GM23248 (cell line): ENCODE measurements at regions not wholly inside any gene's neighbourhood (a gene's known extent, or its start where the extent isn't known, plus 50 kb on each side); places are given as distances from the start of the nearest gene placed in this dataset.

Experiments used
- DNase-seq: peaks from one replicate; pipeline ENCODE4 v3.0.0-alpha.2; 2015
- H2AFZ ChIP-seq: fragments of 200-600 bp; sonication (generic); 2 replicates; pipeline ENCODE4 v1.6.1; 2016; ENCODE audit warnings: antibody characterized with exemption
- H3F3A ChIP-seq: fragments of 200-600 bp; sonication (generic); 2 replicates; pipeline ENCODE4 v1.6.1; 2016; ENCODE audit warnings: mild to moderate bottlenecking, antibody characterized with exemption, mixed run types; ENCODE audit not compliant: insufficient read depth
- H3K27ac ChIP-seq: fragments of 200-600 bp; sonication (generic); 2 replicates; pipeline ENCODE4 v1.5.1; 2016; ENCODE audit warnings: mild to moderate bottlenecking
- H3K27me3 ChIP-seq: fragments of 200-600 bp; sonication (generic); replicated peaks from 2 replicates; pipeline ENCODE4 v1.6.1; 2016; ENCODE audit warnings: mild to moderate bottlenecking; ENCODE audit not compliant: insufficient read depth
- H3K36me3 ChIP-seq: fragments of 200-600 bp; sonication (generic); 2 replicates; pipeline ENCODE4 v1.6.1; 2016; ENCODE audit warnings: low read depth, mild to moderate bottlenecking
- H3K4me1 ChIP-seq: fragments of 200-600 bp; sonication (generic); 2 replicates; pipeline ENCODE4 v1.6.1; 2016; ENCODE audit warnings: mild to moderate bottlenecking; ENCODE audit not compliant: insufficient read depth
- H3K4me2 ChIP-seq: fragments of 200-600 bp; sonication (generic); one replicate; pipeline ENCODE4 v1.6.1; 2016; ENCODE audit warnings: mild to moderate bottlenecking; ENCODE audit not compliant: unreplicated experiment
- H3K4me3 ChIP-seq: fragments of 200-600 bp; sonication (generic); 2 replicates; pipeline ENCODE4 v1.5.1; 2016; ENCODE audit warnings: mild to moderate bottlenecking
- H3K79me2 ChIP-seq: fragments of 200-600 bp; sonication (generic); 2 replicates; pipeline ENCODE4 v1.6.1; 2016; ENCODE audit warnings: mild to moderate bottlenecking; ENCODE audit not compliant: insufficient read depth
- H3K9ac ChIP-seq: fragments of 200-600 bp; sonication (generic); 2 replicates; pipeline ENCODE4 v1.6.1; 2016; ENCODE audit warnings: mild to moderate bottlenecking
- H3K9me2 ChIP-seq: fragments of 200-600 bp; sonication (generic); 2 replicates; pipeline ENCODE4 v1.6.1; 2016; ENCODE audit warnings: mixed run types, mild to moderate bottlenecking, moderate library complexity; ENCODE audit not compliant: insufficient read depth
- H3K9me3 ChIP-seq: fragments of 200-600 bp; sonication (generic); one replicate; pipeline ENCODE4 v1.6.1; 2017; ENCODE audit warnings: low read depth
- H4K20me1 ChIP-seq: fragments of 200-600 bp; sonication (generic); 2 replicates; pipeline ENCODE4 v1.6.0; 2016; ENCODE audit not compliant: insufficient read depth
- EZH2 ChIP-seq: fragments of 200-600 bp; sonication (generic); IDR thresholded peaks from 2 replicates; pipeline ENCODE4 v1.6.1; 2018; ENCODE audit warnings: antibody characterized with exemption, mild to moderate bottlenecking; ENCODE audit not compliant: insufficient read depth, poor library complexity, severe bottlenecking
- EZH2phosphoT487 ChIP-seq: fragments of 200-600 bp; sonication (generic); IDR thresholded peaks from 2 replicates; pipeline ENCODE4 v1.6.1; 2018; ENCODE audit warnings: antibody characterized with exemption, moderate library complexity, mild to moderate bottlenecking, low read depth; ENCODE audit not compliant: insufficient read depth
- WGBS, 2 experiments: methylation state at CpG; one replicate each; pipeline ENCODE4 v1.1.6; 2015 to 2017; ENCODE audit warnings: low lambda C conversion rate in 2 of 2, low coverage in 1 of 2; ENCODE audit errors: missing lambda C conversion rate in 2 of 2; 5-methylcytosine and 5-hydroxymethylcytosine counted together
- in situ Hi-C: fragments of 300-500 bp; cut with MboI; formaldehyde crosslinking; loops from 2 replicates; pipeline ENCODE4 v1.15.0; 2020

DNA sequence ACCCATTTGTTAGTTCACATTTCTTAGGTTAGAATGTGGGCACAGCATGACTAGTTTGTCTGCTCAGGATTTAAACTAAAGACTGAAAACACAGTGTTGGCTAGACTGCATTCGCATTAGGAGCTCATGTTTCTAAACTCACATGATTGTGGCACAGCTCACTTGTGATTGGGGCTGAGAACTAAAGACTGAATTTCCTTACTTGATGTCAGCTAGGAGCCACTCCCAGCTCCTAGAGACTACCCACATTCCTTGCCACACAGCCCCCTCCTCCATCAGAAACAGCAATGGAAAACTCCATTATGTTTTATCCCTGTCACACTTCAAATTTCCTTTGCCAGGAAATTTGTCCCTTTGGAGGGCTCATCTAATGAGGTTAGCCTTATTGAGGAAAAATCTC lies 170.2 kb upstream of the NUDT6 start:
- TF ChIP-seq EZH2phosphoT487 (no peak), EZH2 (no peak)
- no peaks in the 10 kb centered on the region for H3K79me2 ChIP-seq
- H3F3A ChIP-seq, result no peaks in the 10 kb centered on the region
- 0 out of 2 replicates have a peak, but pooled peaks cover 3% of the 10 kb centered on the region for H3K36me3 ChIP-seq
- no peaks in the 10 kb centered on the region for H3K4me1 ChIP-seq
- WGBS, 2 experiments, result 84 to 97% methylated on average over 1 of the region's 1 CpG
- H3K27me3 ChIP-seq, result no peaks in the 10 kb centered on the region
- H3K9me2 ChIP-seq, result no peaks in the 10 kb centered on the region
- H3K4me2 ChIP-seq, result no peak overlapping the region
- no peaks in the 10 kb centered on the region for H4K20me1 ChIP-seq
- no peak overlapping the region for H3K27ac ChIP-seq
- no peak for DNase-seq
- H3K9me3 ChIP-seq, result no peaks in the 10 kb centered on the region
- in situ Hi-C loops, result loop anchor here (10.0 kb wide), 1 partner anchor 1172 kb away; no protein-coding TSS in a partner anchor
- no peak overlapping the region for H3K9ac ChIP-seq
- H3K4me3 ChIP-seq, result no peak overlapping the region
- no peak overlapping the region for H2AFZ ChIP-seq

GRCh38 chr4:123093236-123093635 lies 170.8 kb upstream of the NUDT6 start:
- H3K79me2 ChIP-seq, result no peaks in the 10 kb centered on the region
- no peaks in the 10 kb centered on the region for H3K9me3 ChIP-seq
- H3K9ac ChIP-seq, result no peak overlapping the region
- no peak for TF ChIP-seq EZH2phosphoT487
- TF ChIP-seq EZH2, result no peak
- H3K27me3 ChIP-seq, result no peaks in the 10 kb centered on the region
- in situ Hi-C loops, result loop anchor here (10.0 kb wide), 1 partner anchor 1172 kb away; no protein-coding TSS in a partner anchor
- DNase-seq, result no peak
- no peaks in the 10 kb centered on the region for H3F3A ChIP-seq
- H2AFZ ChIP-seq, result no peak overlapping the region
- H3K9me2 ChIP-seq, result no peaks in the 10 kb centered on the region
- H4K20me1 ChIP-seq, result no peaks in the 10 kb centered on the region
- WGBS, 2 experiments, result 69 to 77% methylated on average over 3 of the region's 3 CpGs
- H3K4me3 ChIP-seq, result no peak overlapping the region
- H3K4me2 ChIP-seq, result no peak overlapping the region
- no peak overlapping the region for H3K27ac ChIP-seq
- no peaks in the 10 kb centered on the region for H3K4me1 ChIP-seq
- H3K36me3 ChIP-seq, result 0 out of 2 replicates have a peak, but pooled peaks cover 3% of the 10 kb centered on the region

- Histone ChIP-seq H2AFZ (no peak overlapping the region), H3K9ac (no peak overlapping the region), H3K9me3 (no peaks in the 10 kb centered on the region), H3K79me2 (no peaks in the 10 kb centered on the region), H3K4me1 (no peaks in the 10 kb centered on the region), H3K4me2 (no peak overlapping the region), H3K9me2 (no peaks in the 10 kb centered on the region), H4K20me1 (no peaks in the 10 kb centered on the region), H3F3A (no peaks in the 10 kb centered on the region), H3K36me3 (no peaks in the 10 kb centered on the region), H3K27ac (no peak overlapping the region), H3K27me3 (no peaks in the 10 kb centered on the region), H3K4me3 (no peak overlapping the region)
- in situ Hi-C loops, result loop anchor here (10.0 kb wide), 1 partner anchor 1169 kb away; no protein-coding TSS in a partner anchor
- DNase-seq, result no peak
- 64 to 66% methylated on average over 4 of the region's 4 CpGs for WGBS, 2 experiments
- TF ChIP-seq EZH2phosphoT487, result no peak
- no peak for TF ChIP-seq EZH2
Observed at GRCh38 chr4:123096038-123096437, 173.6 kb upstream of the NUDT6 start.

GRCh38 chr4:123102897-123103471 lies 180.6 kb upstream of the NUDT6 start:
- H3K9ac ChIP-seq, result no peak overlapping the region
- H3K27me3 ChIP-seq, result no peaks in the 10 kb centered on the region
- H3K4me3 ChIP-seq, result no peak overlapping the region
- in situ Hi-C loops, result no loop called here
- no peak overlapping the region for H3K27ac ChIP-seq
- no peaks in the 10 kb centered on the region for H3K36me3 ChIP-seq
- peak; percentile 65 for DNase-seq
- WGBS, 2 experiments, result 59 to 61% methylated on average over 3 of the region's 3 CpGs
- no peaks in the 10 kb centered on the region for H3K9me2 ChIP-seq
- H3K79me2 ChIP-seq, result no peaks in the 10 kb centered on the region
- no peak overlapping the region for H3K4me2 ChIP-seq
- no peaks in the 10 kb centered on the region for H3F3A ChIP-seq
- peaks cover 10% of the 10 kb centered on the region for H3K4me1 ChIP-seq
- H4K20me1 ChIP-seq, result no peaks in the 10 kb centered on the region
- H3K9me3 ChIP-seq, result no peaks in the 10 kb centered on the region
- TF ChIP-seq EZH2phosphoT487 (no peak), EZH2 (no peak)
- no peak overlapping the region for H2AFZ ChIP-seq
